ENCODE measurements at regions not wholly inside any gene's neighbourhood (a gene's known extent, or its start where the extent isn't known, plus 50 kb on each side); places are given as distances from the start of the nearest gene placed in this dataset.

DNA sequence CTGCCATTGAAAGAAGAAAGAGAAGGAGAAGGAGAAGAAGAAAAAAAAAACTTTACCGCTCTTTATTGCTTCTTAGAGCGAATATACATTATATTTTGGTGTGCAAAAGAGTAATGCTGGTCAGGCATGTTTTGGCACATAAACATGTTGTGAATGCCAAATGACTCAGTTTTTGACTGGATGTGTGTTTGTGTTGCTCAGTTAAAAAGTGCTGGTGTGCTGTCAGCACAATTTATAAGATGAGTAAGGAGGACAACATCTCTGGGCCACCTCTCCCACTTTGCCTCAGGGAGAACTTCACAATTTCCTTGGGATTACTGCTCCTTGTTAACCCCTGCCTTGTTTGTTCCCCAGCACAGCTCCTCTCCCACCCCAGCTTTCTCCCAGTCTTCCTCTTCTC lies 584.8 kb downstream of the ETNK1 start:
- DNase-seq = no peak
- Histone ChIP-seq H3K27me3 (replicated peaks in 1 of 4; ENCODE audit: control extremely low read depth in 1 of 4, control insufficient read depth in 3 of 4, insufficient read depth in 4 of 4, low read length in 3 of 4) (no peaks in the 10 kb centered on the region), H3K36me3 (replicated peaks in 1 of 2; ENCODE audit: control extremely low read depth in 1 of 2, control insufficient read depth in 1 of 2, extremely low read depth in 1 of 2, insufficient read depth in 2 of 2, low read length in 1 of 2) (no peaks in the 10 kb centered on the region), H3K4me1 (ENCODE audit: control insufficient read depth in 2 of 2, insufficient read depth in 2 of 2, low read length in 2 of 2) (no peaks in the 10 kb centered on the region), H2AFZ (ENCODE audit: insufficient read depth, low read depth, low read length, poor library complexity, severe bottlenecking) (no peak overlapping the region), H3K79me2 (ENCODE audit: control insufficient read depth, insufficient read depth, low read length) (no peaks in the 10 kb centered on the region), H3K27ac (ENCODE audit: low read length in 2 of 2) (no peak overlapping the region), H3K4me3 (ENCODE audit: control extremely low read depth in 1 of 5, extremely low read depth in 1 of 5, insufficient read depth in 1 of 5, low read depth in 2 of 5, low read length in 4 of 5) (no peak overlapping the region), H4K20me1 (ENCODE audit: control insufficient read depth, insufficient read depth, low read length, poor library complexity, severe bottlenecking) (no peaks in the 10 kb centered on the region), H3K4me2 (replicated peaks; ENCODE audit: low read depth, low read length, poor library complexity, severe bottlenecking) (no peak overlapping the region), H3K9ac (ENCODE audit: low read length) (no peak overlapping the region), H3K9me3 (ENCODE audit: control extremely low read depth in 1 of 3, control insufficient read depth in 2 of 3, insufficient read depth in 1 of 3, low read length in 2 of 3) (peaks cover 0 to 1% (median under 1%) of the 10 kb centered on the region in 3 donors)
- H3K9me3 Mint-ChIP-seq (ENCODE audit: insufficient read depth) = peaks cover 3% of the 10 kb centered on the region
- no peaks in the 10 kb centered on the region for H3K4me1 Mint-ChIP-seq
- ChIA-PET CTCF (no interaction called here), POLR2A (no interaction called here)
- intact Hi-C loops (cut with micrococcal nuclease) = loop anchor here (5.0 to 10.0 kb wide), 3 partner anchors 522 to 1925 kb away; no protein-coding TSS in a partner anchor
- H3K4me3 Mint-ChIP-seq = no peak overlapping the region
- no peak for ATAC-seq (ENCODE audit: low read depth)
- no peak for TF ChIP-seq EZH2 (IDR thresholded peaks at IDR 0.05; ENCODE audit: borderline replicate concordance, insufficient read depth, low read depth, low read length, poor library complexity, severe bottlenecking)
- TF ChIP-seq, protein P1, sequence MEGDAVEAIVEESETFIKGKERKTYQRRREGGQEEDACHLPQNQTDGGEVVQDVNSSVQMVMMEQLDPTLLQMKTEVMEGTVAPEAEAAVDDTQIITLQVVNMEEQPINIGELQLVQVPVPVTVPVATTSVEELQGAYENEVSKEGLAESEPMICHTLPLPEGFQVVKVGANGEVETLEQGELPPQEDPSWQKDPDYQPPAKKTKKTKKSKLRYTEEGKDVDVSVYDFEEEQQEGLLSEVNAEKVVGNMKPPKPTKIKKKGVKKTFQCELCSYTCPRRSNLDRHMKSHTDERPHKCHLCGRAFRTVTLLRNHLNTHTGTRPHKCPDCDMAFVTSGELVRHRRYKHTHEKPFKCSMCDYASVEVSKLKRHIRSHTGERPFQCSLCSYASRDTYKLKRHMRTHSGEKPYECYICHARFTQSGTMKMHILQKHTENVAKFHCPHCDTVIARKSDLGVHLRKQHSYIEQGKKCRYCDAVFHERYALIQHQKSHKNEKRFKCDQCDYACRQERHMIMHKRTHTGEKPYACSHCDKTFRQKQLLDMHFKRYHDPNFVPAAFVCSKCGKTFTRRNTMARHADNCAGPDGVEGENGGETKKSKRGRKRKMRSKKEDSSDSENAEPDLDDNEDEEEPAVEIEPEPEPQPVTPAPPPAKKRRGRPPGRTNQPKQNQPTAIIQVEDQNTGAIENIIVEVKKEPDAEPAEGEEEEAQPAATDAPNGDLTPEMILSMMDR (IDR thresholded peaks at IDR 0.05) = no peak
- H3K27ac Mint-ChIP-seq = no peak overlapping the region
- 100% methylated on average over 2 of the region's 2 CpGs for WGBS (ENCODE audit: insufficient coverage)
- peaks cover 7% of the 10 kb centered on the region for H3K27me3 Mint-ChIP-seq

DNA sequence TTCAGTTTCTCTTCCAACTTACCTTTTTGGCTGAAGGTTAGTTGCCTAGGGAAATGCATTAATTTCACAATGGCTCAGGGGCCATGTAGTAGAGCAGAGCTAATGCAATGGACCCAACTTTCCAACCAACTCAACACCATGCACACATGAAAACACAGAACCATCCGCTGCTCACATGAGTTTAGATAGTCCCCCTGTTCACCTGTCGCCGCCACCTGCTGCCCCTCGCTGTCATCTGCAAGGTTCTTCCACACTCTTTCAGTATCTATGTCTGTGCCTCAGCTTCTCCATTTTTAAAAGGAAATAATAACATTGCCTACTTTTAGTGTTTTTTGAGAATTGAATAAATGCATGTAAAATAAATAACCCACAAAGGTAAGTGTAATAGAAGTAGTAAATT lies 585.6 kb downstream of the ETNK1 start:
- H3K4me2 ChIP-seq (replicated peaks; ENCODE audit: low read depth, low read length, poor library complexity, severe bottlenecking) = no peak overlapping the region
- no peak overlapping the region for H3K4me3 Mint-ChIP-seq
- ChIA-PET CTCF (no interaction called here), POLR2A (no interaction called here)
- no peak overlapping the region for H3K9ac ChIP-seq (ENCODE audit: low read length)
- WGBS (ENCODE audit: insufficient coverage) = 97% methylated on average over 4 of the region's 4 CpGs
- no peaks in the 10 kb centered on the region for H3K36me3 ChIP-seq (replicated peaks in 1 of 2; ENCODE audit: control extremely low read depth in 1 of 2, control insufficient read depth in 1 of 2, extremely low read depth in 1 of 2, insufficient read depth in 2 of 2, low read length in 1 of 2)
- ATAC-seq (ENCODE audit: low read depth) = no peak
- peaks cover 7% of the 10 kb centered on the region for H3K27me3 Mint-ChIP-seq
- peaks cover 1 to 5% (median 4%) of the 10 kb centered on the region in 3 donors for H3K9me3 ChIP-seq (ENCODE audit: control extremely low read depth in 1 of 3, control insufficient read depth in 2 of 3, insufficient read depth in 1 of 3, low read length in 2 of 3)
- H3K79me2 ChIP-seq (ENCODE audit: control insufficient read depth, insufficient read depth, low read length) = no peaks in the 10 kb centered on the region
- H4K20me1 ChIP-seq (ENCODE audit: control insufficient read depth, insufficient read depth, low read length, poor library complexity, severe bottlenecking) = no peaks in the 10 kb centered on the region
- intact Hi-C loops (cut with micrococcal nuclease) = no loop called here
- peaks cover 7% of the 10 kb centered on the region for H3K9me3 Mint-ChIP-seq (ENCODE audit: insufficient read depth)
- H3K4me1 ChIP-seq (ENCODE audit: control insufficient read depth in 2 of 2, insufficient read depth in 2 of 2, low read length in 2 of 2) = no peaks in the 10 kb centered on the region
- H3K4me3 ChIP-seq (ENCODE audit: control extremely low read depth in 1 of 5, extremely low read depth in 1 of 5, insufficient read depth in 1 of 5, low read depth in 2 of 5, low read length in 4 of 5) = no peak overlapping the region
- no peak overlapping the region for H3K27ac ChIP-seq (ENCODE audit: low read length in 2 of 2)
- H3K27me3 ChIP-seq (replicated peaks in 1 of 4; ENCODE audit: control extremely low read depth in 1 of 4, control insufficient read depth in 3 of 4, insufficient read depth in 4 of 4, low read length in 3 of 4) = no peaks in the 10 kb centered on the region
- no peak for DNase-seq
- no peaks in the 10 kb centered on the region for H3K4me1 Mint-ChIP-seq
- TF ChIP-seq, protein P1 (IDR thresholded peaks at IDR 0.05) = no peak
- TF ChIP-seq EZH2 (IDR thresholded peaks at IDR 0.05; ENCODE audit: borderline replicate concordance, insufficient read depth, low read depth, low read length, poor library complexity, severe bottlenecking) = no peak
- no peak overlapping the region for H3K27ac Mint-ChIP-seq
- H2AFZ ChIP-seq (ENCODE audit: insufficient read depth, low read depth, low read length, poor library complexity, severe bottlenecking) = no peak overlapping the region

Measured in B cell (primary cell).